ENCODE measurements at regions not wholly inside any gene's neighbourhood (a gene's known extent, or its start where the extent isn't known, plus 50 kb on each side); places are given as distances from the start of the nearest gene placed in this dataset.

DNA sequence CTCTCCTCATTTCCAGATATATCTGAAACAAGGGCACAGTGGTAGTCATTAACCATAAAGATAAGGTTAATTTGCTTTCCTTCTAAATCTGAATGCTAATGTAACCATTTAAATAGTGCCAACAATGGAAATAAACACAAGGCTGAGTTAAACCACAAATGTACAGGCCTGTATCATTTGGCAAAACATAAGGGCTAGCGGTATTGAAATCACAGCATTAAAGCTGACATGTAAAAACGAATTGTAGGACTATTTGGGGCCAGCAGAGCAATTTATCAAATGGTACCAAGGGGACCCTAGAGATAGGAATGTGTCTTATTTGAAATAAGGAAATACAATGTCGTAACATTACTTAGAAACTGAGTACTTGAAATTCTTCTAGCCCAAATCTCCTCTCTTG lies 247.5 kb upstream of the RPS23 start:
- no peak for TF ChIP-seq CTCF (IDR thresholded peaks at IDR 0.05; ENCODE audit: low read depth, low read length, missing control alignments)
- no peak overlapping the region for H3K4me3 ChIP-seq (ENCODE audit: low read depth, low read length)
- DNase-seq (ENCODE audit: low read depth): no peak

- TF ChIP-seq CTCF (IDR thresholded peaks at IDR 0.05; ENCODE audit: low read depth, low read length, missing control alignments): no peak
- H3K4me3 ChIP-seq (ENCODE audit: low read depth, low read length): no peak overlapping the region
- no peak for DNase-seq (ENCODE audit: low read depth)
These were observed 245.5 kb upstream of the RPS23 start for GRCh38 chr5:82523633-82524032.

- no peak for DNase-seq (ENCODE audit: low read depth)
- no peak overlapping the region for H3K4me3 ChIP-seq (ENCODE audit: low read depth, low read length)
- TF ChIP-seq CTCF (IDR thresholded peaks at IDR 0.05; ENCODE audit: low read depth, low read length, missing control alignments): no peak
These were observed 244.7 kb upstream of the RPS23 start for GRCh38 chr5:82522897-82523296.

DNA sequence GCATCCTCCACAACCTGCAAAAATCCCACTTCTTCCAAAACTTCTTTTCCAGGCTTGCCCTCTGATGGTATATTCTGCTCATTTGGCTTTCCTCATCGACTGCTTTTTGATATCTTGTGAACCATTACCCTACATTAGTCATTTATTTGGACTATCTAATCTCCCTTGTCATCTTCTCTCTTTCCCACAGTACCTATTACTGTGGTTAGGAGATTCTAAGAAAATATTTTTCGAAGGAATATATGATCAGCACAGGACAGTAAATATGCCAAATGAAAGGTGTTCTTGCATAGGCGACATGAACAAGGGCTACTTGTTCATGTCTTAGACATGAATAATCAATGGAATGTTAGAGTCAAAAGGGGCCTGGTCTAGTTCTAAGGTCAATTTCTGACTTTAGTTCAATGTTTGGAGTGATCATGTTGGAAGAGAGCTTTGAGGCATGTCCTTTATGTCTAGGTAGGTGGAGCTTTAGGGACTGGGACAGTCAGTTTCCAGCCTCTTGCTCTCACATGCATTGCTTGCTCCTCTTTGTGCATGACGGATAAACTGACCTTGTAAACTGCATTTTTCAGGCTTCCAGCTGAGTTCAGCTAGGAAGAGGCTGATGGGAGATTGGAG lies 243.4 kb upstream of the RPS23 start:
- no peak overlapping the region for H3K4me3 ChIP-seq (ENCODE audit: low read depth, low read length)
- DNase-seq (ENCODE audit: low read depth): no peak
- TF ChIP-seq CTCF (IDR thresholded peaks at IDR 0.05; ENCODE audit: low read depth, low read length, missing control alignments): no peak

GRCh38 chr5:82519558-82519957 lies 241.4 kb upstream of the RPS23 start:
- TF ChIP-seq CTCF (IDR thresholded peaks at IDR 0.05; ENCODE audit: low read depth, low read length, missing control alignments): no peak
- DNase-seq (ENCODE audit: low read depth): no peak
- no peak overlapping the region for H3K4me3 ChIP-seq (ENCODE audit: low read depth, low read length)

- H3K4me3 ChIP-seq (ENCODE audit: low read depth, low read length): no peak overlapping the region
- no peak for TF ChIP-seq CTCF (IDR thresholded peaks at IDR 0.05; ENCODE audit: low read depth, low read length, missing control alignments)
- no peak for DNase-seq (ENCODE audit: low read depth)
These were observed 239.5 kb upstream of the RPS23 start for GRCh38 chr5:82517544-82518075.

- no peak for TF ChIP-seq CTCF (IDR thresholded peaks at IDR 0.05; ENCODE audit: low read depth, low read length, missing control alignments)
- H3K4me3 ChIP-seq (ENCODE audit: low read depth, low read length): no peak overlapping the region
- DNase-seq (ENCODE audit: low read depth): no peak
These were observed 235.6 kb upstream of the RPS23 start for GRCh38 chr5:82513738-82514137.

Data from GM12864 (cell line).